ENCODE measurements at regions not wholly inside any gene's neighbourhood (a gene's known extent, or its start where the extent isn't known, plus 50 kb on each side); places are given as distances from the start of the nearest gene placed in this dataset.

DNA sequence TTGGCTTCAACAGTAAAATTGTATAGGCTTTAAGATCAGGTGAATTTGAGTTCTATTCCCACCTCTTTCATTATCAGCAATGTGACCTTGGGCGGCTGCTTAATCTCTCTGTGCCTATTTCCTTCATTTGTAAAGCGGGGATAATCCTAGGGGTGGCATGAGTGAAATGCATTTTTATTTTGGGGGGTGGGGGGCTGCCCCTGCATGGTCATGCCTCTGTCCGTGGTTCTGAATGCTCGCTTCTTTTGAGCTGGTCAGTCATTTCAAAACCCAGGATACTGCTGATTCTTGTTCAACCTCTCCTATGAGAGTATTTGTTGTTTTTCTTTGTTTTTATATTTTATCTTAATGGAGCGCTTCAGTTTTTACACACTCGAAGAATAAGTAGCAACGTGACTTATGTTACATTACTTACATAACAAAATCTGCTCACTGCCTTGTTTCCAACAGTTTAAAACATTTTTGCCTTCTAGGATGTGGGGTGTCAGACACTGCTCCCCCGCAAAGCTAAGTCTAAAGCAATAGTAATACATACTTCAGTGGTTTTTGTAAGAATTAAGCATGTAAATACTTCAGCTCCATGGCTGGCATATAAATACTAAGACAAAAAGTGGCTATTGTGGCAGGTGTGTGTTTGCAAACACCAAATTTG, 152.6 kb upstream of the PELI1 start:
- in situ Hi-C loops (cut with HindIII; ENCODE audit: low pct_ligation_motif_present, low pct_unique_long_range_greater_than_20kb, low sequenced_read_pairs) = no loop called here

DNA sequence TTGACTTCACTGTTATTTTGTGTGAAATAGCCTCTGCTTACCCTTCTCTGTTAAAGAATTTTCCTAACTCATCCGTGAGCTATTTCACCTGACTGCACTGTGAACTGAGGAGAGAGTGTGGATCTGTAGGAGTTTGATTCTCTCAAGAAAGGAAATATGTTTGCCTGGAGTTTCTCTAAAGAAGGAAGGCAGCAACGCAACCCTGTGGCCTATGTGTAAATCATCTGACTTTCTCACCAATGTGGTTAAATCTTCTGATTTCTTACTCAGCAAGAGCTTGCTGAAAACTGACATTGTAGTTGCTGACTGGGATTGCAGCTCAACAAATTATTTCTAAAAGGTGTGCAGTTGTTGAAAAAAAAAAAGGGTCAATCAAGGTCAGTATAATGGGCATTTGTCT, 153.9 kb upstream of the PELI1 start:
- in situ Hi-C loops (cut with HindIII; ENCODE audit: low pct_ligation_motif_present, low pct_unique_long_range_greater_than_20kb, low sequenced_read_pairs) = no loop called here
- DNase-seq = no peak

More for the DNA sequence above, 152.6 kb upstream of the PELI1 start:
- DNase-seq = peak; percentile 17

DNA sequence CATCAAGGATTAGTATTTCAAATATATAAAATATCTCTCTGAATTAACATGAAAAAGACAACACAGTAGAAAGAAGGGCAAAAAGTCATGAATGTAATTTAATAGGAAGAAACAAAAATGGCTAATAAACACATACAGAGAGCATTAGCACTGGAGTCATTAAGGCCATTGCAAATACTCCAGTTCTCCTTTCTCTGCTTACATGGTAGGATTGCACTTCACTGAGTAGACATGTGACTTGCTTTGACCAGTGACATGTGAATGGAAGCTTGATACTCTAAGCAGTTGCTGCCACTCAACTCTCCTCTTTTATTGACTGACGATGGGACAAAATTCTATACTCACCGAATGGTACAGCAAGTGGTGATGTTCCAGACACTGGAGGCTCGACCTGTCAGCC, 153.9 kb upstream of the LGALSL start:
- in situ Hi-C loops (cut with HindIII; ENCODE audit: low pct_ligation_motif_present, low pct_unique_long_range_greater_than_20kb, low sequenced_read_pairs) = loop anchor here (25.0 kb wide), 1 partner anchor 238 kb away; no protein-coding TSS in a partner anchor
- no peak for DNase-seq

DNA sequence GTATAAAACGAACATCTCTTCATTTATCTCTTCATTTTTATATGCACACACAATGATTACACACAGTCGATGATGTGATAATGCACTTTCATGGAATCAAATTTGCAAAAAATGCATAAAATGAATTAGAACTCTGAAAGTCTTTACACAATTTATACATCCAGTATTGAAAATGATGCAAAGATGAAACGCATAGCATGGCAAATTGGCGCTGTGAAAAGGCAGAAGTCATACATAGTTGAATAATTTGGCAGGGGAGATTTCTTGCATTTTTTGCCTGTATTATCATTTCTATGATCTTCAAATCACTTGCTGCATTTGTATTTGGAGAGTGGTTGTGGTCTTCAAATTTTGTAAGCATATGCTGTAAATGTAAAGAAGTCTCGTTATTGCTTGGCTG, 150.7 kb upstream of the LGALSL start:
- DNase-seq = no peak
- in situ Hi-C loops (cut with HindIII; ENCODE audit: low pct_ligation_motif_present, low pct_unique_long_range_greater_than_20kb, low sequenced_read_pairs) = loop anchor here (25.0 kb wide), 1 partner anchor 241 kb away; no protein-coding TSS in a partner anchor

DNA sequence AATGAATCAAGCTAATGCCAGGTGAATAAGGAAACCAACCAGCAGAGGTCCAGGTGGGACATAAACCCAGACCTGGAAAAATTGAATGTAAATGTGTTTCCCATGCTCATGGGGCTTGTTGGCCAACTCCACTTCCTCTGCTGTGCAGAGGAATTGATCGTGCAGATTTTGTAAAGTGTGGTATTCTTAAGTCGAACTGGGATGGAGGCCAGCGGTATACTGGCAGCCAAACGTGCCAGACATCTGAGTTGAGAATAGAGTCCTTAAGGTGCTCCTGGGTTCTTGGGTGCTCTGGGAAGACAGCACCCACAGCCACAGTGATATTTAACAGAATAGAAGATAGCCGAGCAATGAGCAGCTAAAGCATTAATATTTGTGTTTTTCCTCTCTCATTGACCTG, 146.5 kb upstream of the LGALSL start:
- in situ Hi-C loops (cut with HindIII; ENCODE audit: low pct_ligation_motif_present, low pct_unique_long_range_greater_than_20kb, low sequenced_read_pairs) = loop anchor here (25.0 kb wide), 1 partner anchor 245 kb away; no protein-coding TSS in a partner anchor
- DNase-seq = no peak

DNA sequence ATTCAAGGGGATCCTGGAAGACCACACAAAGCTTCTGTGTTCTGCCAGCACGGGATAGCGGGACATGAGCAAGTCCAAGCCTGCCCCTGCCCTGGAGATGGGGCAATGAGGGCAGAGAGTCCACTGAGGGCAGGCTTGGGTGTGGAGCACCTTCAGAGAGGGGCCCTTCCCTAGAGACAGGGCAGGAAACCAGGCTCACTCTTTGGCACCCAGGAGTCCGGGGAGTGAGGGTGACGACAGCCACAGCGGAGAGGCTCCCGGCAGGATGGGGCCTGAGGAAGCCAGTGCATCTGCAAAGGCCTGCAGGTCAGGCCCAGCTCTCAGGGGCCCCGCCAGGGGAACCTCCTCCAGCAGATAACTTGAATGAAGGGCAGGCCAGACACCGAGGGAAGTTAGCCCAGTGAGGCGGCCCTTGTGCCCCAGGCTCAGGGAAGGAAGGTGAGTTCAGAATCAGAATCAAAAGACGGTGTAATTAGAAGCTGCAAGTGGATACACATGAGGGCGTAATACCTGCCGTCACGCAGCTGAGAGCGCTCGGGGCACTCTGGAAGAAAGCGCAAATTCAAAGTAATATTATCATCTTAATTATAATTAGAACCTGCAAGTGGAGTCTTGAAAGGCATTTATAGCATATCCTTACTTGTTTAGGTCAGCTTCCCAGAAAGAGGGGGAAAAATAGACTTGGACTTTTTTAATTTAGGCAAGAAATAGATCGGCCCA, 142.6 kb upstream of the LGALSL start:
- DNase-seq = no peak
- in situ Hi-C loops (cut with HindIII; ENCODE audit: low pct_ligation_motif_present, low pct_unique_long_range_greater_than_20kb, low sequenced_read_pairs) = loop anchor here (25.0 kb wide), 1 partner anchor 249 kb away; no protein-coding TSS in a partner anchor

DNA sequence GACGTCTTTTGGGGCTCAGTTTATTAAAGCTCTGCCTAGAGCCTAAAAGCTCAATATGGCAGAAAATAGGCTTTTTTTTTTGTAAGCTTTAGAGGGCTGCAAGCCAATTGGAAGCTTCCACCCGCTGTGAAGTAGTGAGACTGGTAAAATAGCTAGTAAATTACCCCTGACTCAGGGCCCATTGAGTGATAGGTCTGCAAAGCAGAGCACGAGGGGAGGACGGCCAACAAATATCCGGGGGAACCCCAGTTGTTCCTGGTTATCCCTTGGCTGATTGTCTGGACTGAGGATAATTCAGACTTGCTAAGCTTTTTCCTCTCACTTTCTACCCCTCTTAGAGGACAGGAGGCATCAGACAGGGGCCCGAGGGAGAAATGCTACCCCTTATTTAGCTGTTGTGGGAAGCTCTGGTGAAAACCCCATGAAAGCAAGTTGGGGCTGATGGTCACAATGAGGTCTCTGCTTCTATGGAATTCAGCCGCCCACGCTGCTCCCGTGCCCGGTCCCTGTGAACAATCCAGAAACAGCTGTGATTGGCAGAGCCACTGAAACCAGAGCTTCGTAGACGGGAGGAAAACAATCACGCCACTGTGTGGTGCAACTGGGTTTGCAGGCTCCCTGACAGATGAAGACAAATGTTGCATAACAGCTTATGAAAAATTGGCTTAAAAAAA, 141.9 kb upstream of the LGALSL start:
- no peak for DNase-seq
- in situ Hi-C loops (cut with HindIII; ENCODE audit: low pct_ligation_motif_present, low pct_unique_long_range_greater_than_20kb, low sequenced_read_pairs) = loop anchor here (25.0 kb wide), 1 partner anchor 250 kb away; no protein-coding TSS in a partner anchor

DNA sequence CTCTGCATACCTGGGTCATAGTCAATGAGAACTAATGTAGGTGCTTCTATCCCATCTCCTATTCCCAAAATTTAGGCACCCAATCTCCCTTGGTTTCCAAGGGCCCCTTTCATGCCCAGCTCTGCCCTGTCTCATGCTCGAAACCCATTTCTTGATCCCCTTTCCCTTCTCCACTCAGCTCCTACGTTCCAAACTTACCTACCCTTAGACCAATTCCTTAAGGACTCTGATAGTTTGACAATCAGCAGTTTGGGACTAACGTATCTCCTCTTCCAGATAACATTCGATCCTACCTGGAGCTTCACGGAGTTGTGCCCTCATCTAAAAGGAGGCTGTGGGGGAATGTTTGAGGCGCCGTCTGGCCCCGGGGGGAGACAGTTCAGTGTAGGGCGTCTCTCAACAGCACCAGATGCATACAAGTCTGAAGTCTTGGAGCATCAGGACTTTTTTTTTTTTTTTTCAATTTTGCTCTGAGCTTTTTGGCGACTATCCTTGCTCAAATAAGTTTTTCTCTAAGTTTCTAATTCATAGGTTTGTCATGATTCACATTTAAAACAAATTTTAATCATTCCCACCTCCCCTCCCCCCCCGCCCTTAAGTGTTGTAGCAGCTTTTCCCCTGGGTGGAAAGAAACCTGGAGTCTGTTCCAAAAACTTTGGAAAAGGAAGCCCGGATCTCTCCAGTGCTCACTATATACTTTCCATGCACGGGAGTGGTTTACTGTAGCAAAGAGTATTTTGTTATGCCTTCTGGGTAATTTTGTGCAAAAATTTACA, 141.2 kb upstream of the LGALSL start:
- no peak for DNase-seq
- in situ Hi-C loops (cut with HindIII; ENCODE audit: low pct_ligation_motif_present, low pct_unique_long_range_greater_than_20kb, low sequenced_read_pairs) = loop anchor here (25.0 kb wide), 1 partner anchor 251 kb away; no protein-coding TSS in a partner anchor

DNA sequence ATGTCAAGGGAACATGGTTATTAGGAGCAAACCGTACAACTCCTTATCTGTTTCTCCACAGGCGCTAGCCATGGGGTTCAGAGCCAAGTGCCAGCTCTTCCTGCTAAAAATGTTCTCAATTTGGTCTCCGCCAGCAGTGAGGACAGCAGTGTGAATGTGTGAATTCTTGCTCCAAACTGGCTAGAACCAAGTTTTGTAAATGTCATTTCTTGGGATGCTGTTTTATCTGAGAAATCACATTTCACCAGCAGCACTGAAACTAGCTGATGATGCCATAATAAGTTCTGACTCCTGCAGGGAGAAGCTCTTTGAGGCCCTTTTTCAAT, 140.6 kb upstream of the LGALSL start:
- no peak for DNase-seq
- in situ Hi-C loops (cut with HindIII; ENCODE audit: low pct_ligation_motif_present, low pct_unique_long_range_greater_than_20kb, low sequenced_read_pairs) = loop anchor here (25.0 kb wide), 1 partner anchor 251 kb away; no protein-coding TSS in a partner anchor

DNA sequence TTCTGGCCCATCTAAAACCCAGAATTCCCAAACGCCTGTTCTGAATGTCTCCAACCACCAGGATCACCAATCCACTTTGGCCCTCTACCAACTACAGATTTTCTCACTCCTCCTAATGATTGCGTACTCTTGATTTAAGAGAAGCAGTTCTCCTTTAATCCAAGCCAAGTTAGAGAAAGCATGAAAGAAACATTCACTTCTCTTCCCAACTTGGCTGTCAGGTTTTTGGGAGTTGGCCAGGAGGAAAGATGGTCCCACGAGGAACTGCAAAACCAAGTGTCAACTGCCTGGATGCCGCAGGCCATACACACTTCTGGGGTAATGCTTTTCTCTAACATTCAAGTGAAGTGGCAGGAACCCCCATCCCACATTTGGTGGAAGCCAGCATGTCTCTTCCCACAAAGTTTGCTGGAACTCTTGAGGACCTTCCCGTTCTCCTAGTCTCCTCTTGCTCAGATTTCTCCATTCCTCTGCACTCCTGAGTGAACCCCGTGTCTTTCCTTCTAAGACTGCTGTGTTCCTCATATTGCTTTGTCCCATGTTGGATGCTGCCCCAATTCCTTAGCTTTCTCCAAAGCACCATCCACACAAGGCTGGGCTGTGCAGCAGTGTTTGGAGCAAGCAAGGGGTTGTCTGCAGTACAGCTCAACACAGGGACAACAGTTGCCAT, 138.5 kb upstream of the LGALSL start:
- in situ Hi-C loops (cut with HindIII; ENCODE audit: low pct_ligation_motif_present, low pct_unique_long_range_greater_than_20kb, low sequenced_read_pairs) = loop anchor here (25.0 kb wide), 1 partner anchor 253 kb away; no protein-coding TSS in a partner anchor
- DNase-seq = no peak

DNA sequence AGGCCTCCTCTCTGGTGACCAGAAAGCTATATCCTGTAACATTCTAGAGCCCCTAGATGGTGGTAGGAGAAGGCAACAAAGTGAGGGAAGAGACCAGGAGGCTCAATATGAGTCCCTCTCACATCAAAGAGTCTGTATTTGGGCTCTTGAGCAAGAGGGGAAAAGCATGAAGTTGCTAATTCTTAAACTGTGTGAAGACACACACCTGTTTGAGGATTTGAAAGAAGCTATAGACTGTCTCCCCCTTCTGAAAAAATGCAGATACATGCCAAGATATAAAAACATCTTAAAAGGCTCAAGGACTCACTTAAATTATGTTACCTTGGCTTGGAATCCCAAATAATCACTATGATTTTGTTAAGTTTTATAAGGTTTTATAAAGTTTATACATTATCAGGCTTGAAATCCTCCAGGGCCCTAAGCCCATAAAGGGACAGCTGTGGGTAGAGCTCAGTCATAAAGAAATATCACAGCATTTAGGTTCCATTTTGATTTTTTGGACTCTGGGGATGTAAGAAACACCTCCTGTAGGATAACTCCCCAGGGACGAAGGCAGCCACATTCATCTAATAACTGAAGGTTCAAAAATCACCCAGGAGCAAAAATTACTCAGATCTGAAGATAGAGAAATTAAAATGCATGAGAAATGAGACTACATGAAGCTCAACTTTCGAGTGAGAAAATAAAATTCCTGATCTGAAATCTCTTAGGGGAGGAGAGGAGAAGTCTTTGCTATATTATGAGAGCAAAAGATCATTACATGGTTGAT, 136.1 kb upstream of the LGALSL start:
- in situ Hi-C loops (cut with HindIII; ENCODE audit: low pct_ligation_motif_present, low pct_unique_long_range_greater_than_20kb, low sequenced_read_pairs) = loop anchor here (25.0 kb wide), 1 partner anchor 256 kb away; no protein-coding TSS in a partner anchor
- DNase-seq = no peak

DNA sequence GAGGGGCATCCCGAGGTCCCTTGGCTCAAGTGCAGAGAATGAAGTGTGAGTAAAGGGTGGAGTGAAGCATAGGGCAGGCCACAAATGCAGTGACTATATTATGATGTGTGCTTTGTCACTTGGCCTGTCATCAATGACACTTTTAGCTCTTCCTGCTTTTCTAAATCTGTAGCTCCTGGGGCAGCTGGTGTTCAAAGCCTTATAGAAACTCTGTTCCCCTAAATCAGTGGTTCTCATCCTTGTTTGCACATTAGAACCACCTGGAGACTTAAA, 135.6 kb upstream of the LGALSL start:
- DNase-seq = no peak

DNA sequence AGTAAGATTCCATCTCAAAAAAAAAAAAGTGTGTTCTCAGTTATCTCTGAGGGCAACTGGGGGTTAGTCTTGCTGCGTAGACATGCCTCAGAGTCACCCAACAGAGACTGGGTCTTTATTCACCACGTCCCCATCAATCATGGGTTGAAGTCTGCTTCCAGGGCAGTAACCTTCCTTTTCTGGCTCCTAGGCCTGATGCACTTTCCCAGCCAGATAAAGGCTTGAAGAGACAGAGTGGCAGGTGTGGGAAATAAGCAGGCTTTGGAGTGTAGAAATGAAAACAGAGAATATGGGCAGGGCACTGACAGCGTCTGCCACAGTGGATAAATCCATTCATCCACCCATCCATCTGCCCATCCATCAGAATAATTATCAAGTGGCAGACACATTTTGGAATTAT, 134.1 kb upstream of the LGALSL start:
- in situ Hi-C loops (cut with HindIII; ENCODE audit: low pct_ligation_motif_present, low pct_unique_long_range_greater_than_20kb, low sequenced_read_pairs) = loop anchor here (25.0 kb wide), 1 partner anchor 258 kb away; no protein-coding TSS in a partner anchor
- DNase-seq = no peak

More for the DNA sequence above, 135.6 kb upstream of the LGALSL start:
- in situ Hi-C loops (cut with HindIII; ENCODE audit: low pct_ligation_motif_present, low pct_unique_long_range_greater_than_20kb, low sequenced_read_pairs) = loop anchor here (25.0 kb wide), 1 partner anchor 256 kb away; no protein-coding TSS in a partner anchor

DNA sequence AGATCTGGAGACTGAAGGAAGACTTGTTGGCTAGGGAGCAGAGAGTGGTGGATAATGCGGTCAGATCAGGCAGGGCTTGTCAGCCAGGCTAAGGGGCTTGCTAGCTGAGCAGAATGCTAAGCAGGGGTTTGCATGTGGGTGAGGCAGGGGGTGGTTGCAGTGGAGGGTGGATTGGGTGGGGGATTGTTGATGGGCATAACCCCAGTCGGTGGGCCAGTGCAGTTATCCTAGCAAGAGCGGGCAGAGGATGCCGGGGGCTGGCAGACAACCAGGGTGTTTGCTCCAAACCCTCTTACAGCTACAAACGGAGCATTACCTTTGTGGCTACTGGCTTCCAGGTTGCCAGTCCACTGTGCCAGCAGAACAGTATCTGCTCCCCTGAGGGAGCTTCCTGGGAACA, 131.5 kb upstream of the LGALSL start:
- in situ Hi-C loops (cut with HindIII; ENCODE audit: low pct_ligation_motif_present, low pct_unique_long_range_greater_than_20kb, low sequenced_read_pairs) = loop anchor here (25.0 kb wide), 1 partner anchor 260 kb away; no protein-coding TSS in a partner anchor
- no peak for DNase-seq

DNA sequence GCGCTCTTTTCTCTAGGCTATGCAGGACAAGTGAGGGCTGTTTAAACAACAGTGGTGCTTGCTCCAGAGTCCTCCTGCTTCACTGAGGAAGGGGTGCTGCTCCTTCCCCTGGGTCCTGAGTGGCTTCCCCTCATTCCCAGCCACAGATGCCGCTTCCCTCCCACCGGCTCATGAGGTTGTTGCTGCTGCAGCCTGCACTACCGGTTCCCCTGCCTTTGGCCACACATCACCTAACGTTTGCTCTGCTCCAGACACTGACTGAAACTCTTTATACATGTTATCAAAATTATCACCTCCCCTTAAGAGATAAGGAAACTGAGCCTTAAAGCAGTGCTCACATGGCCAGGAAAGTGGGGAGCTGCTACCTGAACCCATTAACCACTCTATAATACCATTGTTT, 130.8 kb upstream of the LGALSL start:
- no peak for DNase-seq
- in situ Hi-C loops (cut with HindIII; ENCODE audit: low pct_ligation_motif_present, low pct_unique_long_range_greater_than_20kb, low sequenced_read_pairs) = loop anchor here (25.0 kb wide), 1 partner anchor 261 kb away; no protein-coding TSS in a partner anchor

DNA sequence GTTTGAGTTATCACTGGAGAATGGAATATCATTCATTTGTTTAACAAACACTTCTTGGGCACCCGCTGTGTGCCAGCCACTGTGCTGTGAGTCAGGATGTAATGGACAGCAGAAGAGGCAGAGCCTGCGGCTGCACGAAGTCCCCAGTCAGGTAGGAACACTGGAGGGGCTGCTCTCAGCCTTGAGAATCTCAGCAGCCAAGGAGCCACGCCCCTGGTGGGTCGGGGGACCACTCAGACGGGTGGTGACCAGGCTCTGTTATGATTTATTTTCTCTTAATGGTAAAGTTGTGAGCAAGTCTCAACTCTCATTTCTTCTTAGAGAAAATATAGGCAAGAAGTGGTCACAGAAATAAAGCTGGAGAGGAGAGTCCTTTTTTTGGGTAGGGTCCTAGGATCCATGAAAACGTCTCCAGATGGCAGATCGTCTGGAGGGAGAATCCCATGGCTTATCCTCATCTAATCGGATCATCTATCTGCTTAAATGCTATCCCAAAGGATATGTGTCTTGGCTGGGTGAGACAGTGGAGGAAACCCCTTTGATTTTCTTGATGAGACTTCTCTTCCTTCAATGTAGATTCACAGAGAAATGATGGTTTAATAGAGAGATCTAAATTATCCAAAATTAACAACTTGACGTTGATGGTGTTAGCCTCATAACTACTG, 129.1 kb upstream of the LGALSL start:
- no peak for DNase-seq
- in situ Hi-C loops (cut with HindIII; ENCODE audit: low pct_ligation_motif_present, low pct_unique_long_range_greater_than_20kb, low sequenced_read_pairs) = loop anchor here (25.0 kb wide), 1 partner anchor 263 kb away; no protein-coding TSS in a partner anchor

DNA sequence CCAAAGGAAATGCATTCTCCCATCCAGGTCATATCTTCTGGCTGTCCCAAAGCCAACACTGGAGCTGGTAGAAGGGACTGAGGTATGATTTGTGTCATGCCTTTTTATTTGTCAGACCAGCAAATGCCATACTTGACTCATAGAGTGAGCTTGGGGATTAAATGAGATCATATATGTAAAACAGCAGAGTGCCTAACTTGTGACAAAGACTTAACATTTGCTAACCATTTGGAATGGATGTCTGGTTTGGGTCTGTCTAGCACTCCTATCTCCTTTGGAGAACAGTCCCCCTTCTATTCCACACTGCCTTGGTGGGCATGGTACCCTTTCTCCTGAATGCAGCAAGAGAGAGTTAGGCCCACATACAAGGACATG, 128.5 kb upstream of the LGALSL start:
- no peak for DNase-seq
- in situ Hi-C loops (cut with HindIII; ENCODE audit: low pct_ligation_motif_present, low pct_unique_long_range_greater_than_20kb, low sequenced_read_pairs) = no loop called here

Measured in ACHN (cell line).